Caco-2 (cell line): ENCODE measurements at regions not wholly inside any gene's neighbourhood (a gene's known extent, or its start where the extent isn't known, plus 50 kb on each side); places are given as distances from the start of the nearest gene placed in this dataset.

Source experiments
- BruUV-seq: library from RNA; stranded (reverse); fragments of 400-500 nt; replicated peaks from 2 replicates; lab custom pipeline; 2021; lab: Mats Ljungman, UMichigan
- CTCF ChIA-PET: fragments of 300-600 bp; sonication (Branson Sonifier 250); formaldehyde crosslinking; loops from one replicate; lab custom pipeline; 2022; ENCODE audit warnings: antibody characterized with exemption; lab: Charles Lee
- POLR2A ChIA-PET: fragments of 300-600 bp; sonication (Branson Sonifier 250); formaldehyde crosslinking; loops from one replicate; lab custom pipeline; 2022; ENCODE audit warnings: antibody characterized with exemption; lab: Charles Lee
- DNase-seq, 2 experiments: peaks; one replicate each; pipeline versions ENCODE4 v3.0.0 to v3.0.0-alpha.2; 2020 to 2022
- H3K27me3 ChIP-seq: replicated peaks from 2 replicates; pipeline ENCODE4 v1.6.0; 2011; ENCODE audit warnings: low read length; ENCODE audit not compliant: control insufficient read depth, insufficient read depth
- H3K36me3 ChIP-seq: 2 replicates; pipeline ENCODE4 v1.5.1; 2011; ENCODE audit warnings: low read length; ENCODE audit not compliant: control insufficient read depth, insufficient read depth
- H3K4me1 ChIP-seq: fragments of 250-450 bp; sonication (Bioruptor Pico); 2 replicates; pipeline ENCODE4 v1.5.1; 2020; ENCODE audit warnings: mild to moderate bottlenecking
- H3K4me3 ChIP-seq: 2 replicates; pipeline ENCODE4 v1.5.1; 2011; ENCODE audit warnings: low read depth, mild to moderate bottlenecking, control low read depth, low read length
- H3K9me3 ChIP-seq: fragments of 250-450 bp; sonication (Bioruptor Pico); 2 replicates; pipeline ENCODE4 v1.5.1; 2020; ENCODE audit warnings: mild to moderate bottlenecking, moderate library complexity
- H3K27ac Mint-ChIP-seq: one replicate; pipeline ENCODE4 v1.8.0; 2022; ENCODE audit warnings: mixed read lengths; ENCODE audit not compliant: unreplicated experiment
- H3K27me3 Mint-ChIP-seq: one replicate; pipeline ENCODE4 v1.8.0; 2022; ENCODE audit warnings: mixed read lengths; ENCODE audit not compliant: insufficient read depth, unreplicated experiment
- H3K36me3 Mint-ChIP-seq: one replicate; pipeline ENCODE4 v1.8.0; 2022; ENCODE audit warnings: mild to moderate bottlenecking, mixed read lengths; ENCODE audit not compliant: insufficient read depth, unreplicated experiment
- H3K4me1 Mint-ChIP-seq: one replicate; pipeline ENCODE4 v1.8.0; 2022; ENCODE audit warnings: low read depth, mixed read lengths; ENCODE audit not compliant: unreplicated experiment
- H3K4me3 Mint-ChIP-seq: one replicate; pipeline ENCODE4 v1.8.0; 2022; ENCODE audit warnings: mild to moderate bottlenecking, moderate library complexity, mixed read lengths; ENCODE audit not compliant: unreplicated experiment
- H3K9me3 Mint-ChIP-seq: one replicate; pipeline ENCODE4 v1.8.0; 2022; ENCODE audit warnings: mixed read lengths; ENCODE audit not compliant: unreplicated experiment
- CTCF ChIP-seq, 2 experiments: fragments of 200-600 bp in 1 of 2; IDR thresholded peaks; 1 replicate in 1 of 2; 2 replicates in 1 of 2; pipeline versions ENCODE4 v1.5.1 to v1.8.0; 2011 to 2022; ENCODE audit warnings: antibody characterized with exemption in 1 of 2, control low read depth in 1 of 2, inconsistent platforms in 1 of 2, low read depth in 1 of 2, low read length in 1 of 2, mild to moderate bottlenecking in 1 of 2, moderate library complexity in 1 of 2; ENCODE audit not compliant: insufficient read depth in 1 of 2, severe bottlenecking in 1 of 2, unreplicated experiment in 1 of 2
- intact Hi-C: fragments of 100-400 bp; cut with micrococcal nuclease; formaldehyde crosslinking; loops from one replicate; pipeline ENCODE4 v1.10.0; 2022; ENCODE audit not compliant: unreplicated experiment

GRCh38 chr17:71032746-71033273 is 863.5 kb downstream of the KCNJ2 start:
- H3K27me3 ChIP-seq, result no peaks in the 10 kb centered on the region
- H3K4me1 Mint-ChIP-seq, result peaks cover 6% of the 10 kb centered on the region
- CTCF ChIA-PET, result no interaction called here
- no peak overlapping the region for H3K4me3 Mint-ChIP-seq
- peaks cover 3% of the 10 kb centered on the region for H3K27me3 Mint-ChIP-seq
- no peaks in the 10 kb centered on the region for H3K9me3 ChIP-seq
- no peaks in the 10 kb centered on the region for H3K9me3 Mint-ChIP-seq
- TF ChIP-seq CTCF (IDR thresholded peaks at IDR 0.05; ENCODE audit: insufficient read depth in 1 of 2, low read depth in 1 of 2, low read length in 1 of 2, severe bottlenecking in 1 of 2, unreplicated experiment in 1 of 2), result no peak
- no peak for DNase-seq
- BruUV-seq, result no TSS peak
- H3K4me3 ChIP-seq, result no peak overlapping the region
- no peaks in the 10 kb centered on the region for H3K36me3 Mint-ChIP-seq
- H3K27ac Mint-ChIP-seq, result no peak overlapping the region
- intact Hi-C loops, result no loop called here
- no peaks in the 10 kb centered on the region for H3K4me1 ChIP-seq
- no peaks in the 10 kb centered on the region for H3K36me3 ChIP-seq
- POLR2A ChIA-PET, result no interaction called here

- Histone ChIP-seq H3K36me3 (no peaks in the 10 kb centered on the region), H3K27me3 (no peaks in the 10 kb centered on the region), H3K4me3 (no peak overlapping the region), H3K9me3 (no peaks in the 10 kb centered on the region), H3K4me1 (no peaks in the 10 kb centered on the region)
- no peak for DNase-seq
- H3K36me3 Mint-ChIP-seq, result no peaks in the 10 kb centered on the region
- BruUV-seq, result no TSS peak
- no peak overlapping the region for H3K27ac Mint-ChIP-seq
- H3K27me3 Mint-ChIP-seq, result peaks cover 3% of the 10 kb centered on the region
- no peak for TF ChIP-seq CTCF (IDR thresholded peaks at IDR 0.05; ENCODE audit: insufficient read depth in 1 of 2, low read depth in 1 of 2, low read length in 1 of 2, severe bottlenecking in 1 of 2, unreplicated experiment in 1 of 2)
- POLR2A ChIA-PET, result no interaction called here
- intact Hi-C loops, result no loop called here
- H3K4me3 Mint-ChIP-seq, result no peak overlapping the region
- CTCF ChIA-PET, result no interaction called here
- peaks cover 6% of the 10 kb centered on the region for H3K4me1 Mint-ChIP-seq
- no peaks in the 10 kb centered on the region for H3K9me3 Mint-ChIP-seq
Observed at GRCh38 chr17:71033336-71033735, 864.0 kb downstream of the KCNJ2 start.

GRCh38 chr17:71035226-71035625 is 865.9 kb downstream of the KCNJ2 start:
- Mint-ChIP-seq H3K27ac (no peak overlapping the region), H3K4me1 (no peaks in the 10 kb centered on the region), H3K9me3 (no peaks in the 10 kb centered on the region), H3K27me3 (peaks cover 3% of the 10 kb centered on the region), H3K36me3 (no peaks in the 10 kb centered on the region), H3K4me3 (no peak overlapping the region)
- H3K36me3 ChIP-seq, result no peaks in the 10 kb centered on the region
- no peak for TF ChIP-seq CTCF (IDR thresholded peaks at IDR 0.05; ENCODE audit: insufficient read depth in 1 of 2, low read depth in 1 of 2, low read length in 1 of 2, severe bottlenecking in 1 of 2, unreplicated experiment in 1 of 2)
- intact Hi-C loops, result no loop called here
- POLR2A ChIA-PET, result no interaction called here
- no peak for DNase-seq
- H3K4me3 ChIP-seq, result no peak overlapping the region
- H3K27me3 ChIP-seq, result no peaks in the 10 kb centered on the region
- H3K9me3 ChIP-seq, result no peaks in the 10 kb centered on the region
- CTCF ChIA-PET, result no interaction called here
- no peaks in the 10 kb centered on the region for H3K4me1 ChIP-seq
- no TSS peak for BruUV-seq
